Activated naive CD8-positive, alpha-beta T cell treated with anti-CD3 and anti-CD28 coated beads for 36 hours (primary cell): ENCODE measurements at regions not wholly inside any gene's neighbourhood (a gene's known extent, or its start where the extent isn't known, plus 50 kb on each side); places are given as distances from the start of the nearest gene placed in this dataset.

Experiments used
- DNase-seq: peaks from one replicate; pipeline ENCODE4 v3.0.0; 2021
- H3K27ac Mint-ChIP-seq: one replicate; pipeline ENCODE4 v1.8.0; 2022; ENCODE audit warnings: mild to moderate bottlenecking, moderate library complexity, mixed read lengths
- H3K27me3 Mint-ChIP-seq: one replicate; pipeline ENCODE4 v1.8.0; 2022; ENCODE audit warnings: mild to moderate bottlenecking, mixed read lengths
- H3K36me3 Mint-ChIP-seq: one replicate; pipeline ENCODE4 v1.8.0; 2021; ENCODE audit warnings: mild to moderate bottlenecking, mixed read lengths
- H3K4me1 Mint-ChIP-seq: one replicate; pipeline ENCODE4 v1.8.0; 2021; ENCODE audit warnings: mixed read lengths
- H3K4me3 Mint-ChIP-seq: one replicate; pipeline ENCODE4 v1.8.0; 2022; ENCODE audit warnings: mild to moderate bottlenecking, moderate library complexity, mixed read lengths
- H3K9me3 Mint-ChIP-seq: one replicate; pipeline ENCODE4 v1.8.0; 2022; ENCODE audit warnings: mixed read lengths

DNA sequence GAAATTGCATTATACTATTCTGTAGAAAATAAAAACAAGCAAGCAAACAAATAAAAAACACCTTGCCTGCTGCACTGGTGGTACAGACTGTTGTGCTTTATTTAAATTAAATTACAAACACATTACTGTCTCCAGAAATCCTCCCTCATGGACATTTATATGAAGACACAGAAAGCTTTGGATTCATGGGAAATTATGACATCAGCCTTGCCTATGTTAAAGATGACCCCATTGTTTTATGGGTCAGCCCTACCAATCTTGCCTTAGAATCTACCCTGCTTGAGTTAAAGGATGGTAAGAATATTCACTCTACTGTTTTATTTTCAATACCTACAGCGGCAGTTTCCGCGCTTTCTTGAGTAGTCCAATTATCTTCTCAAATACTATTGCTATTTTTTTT, 1379.9 kb downstream of the TECRL start:
- Mint-ChIP-seq H3K27ac (no peak overlapping the region), H3K4me1 (no peaks in the 10 kb centered on the region), H3K27me3 (no peaks in the 10 kb centered on the region), H3K4me3 (no peak overlapping the region), H3K9me3 (peaks cover 2% of the 10 kb centered on the region), H3K36me3 (no peaks in the 10 kb centered on the region)
- DNase-seq = no peak

DNA sequence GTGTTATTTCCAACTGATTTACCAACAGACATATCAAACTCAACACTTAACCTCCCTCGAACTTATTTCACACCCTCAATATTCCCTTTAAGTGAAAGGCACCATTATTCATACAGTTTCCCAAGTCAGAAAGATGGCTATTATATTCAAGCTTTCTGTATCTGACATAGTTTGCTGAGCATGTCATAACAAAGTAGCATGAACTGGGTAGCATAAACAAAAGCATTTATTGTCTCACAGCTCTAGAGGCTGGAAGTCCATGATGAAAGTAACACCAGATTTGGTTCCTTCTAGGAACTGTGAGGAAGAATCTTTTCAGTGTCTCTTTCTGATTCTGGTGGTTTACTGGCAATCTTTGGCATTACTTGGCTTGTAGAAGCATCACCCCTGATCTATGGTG, 1388.6 kb downstream of the TECRL start:
- H3K9me3 Mint-ChIP-seq = peaks cover 2% of the 10 kb centered on the region
- no peaks in the 10 kb centered on the region for H3K36me3 Mint-ChIP-seq
- H3K4me1 Mint-ChIP-seq = no peaks in the 10 kb centered on the region
- H3K4me3 Mint-ChIP-seq = no peak overlapping the region
- H3K27ac Mint-ChIP-seq = no peak overlapping the region
- no peak for DNase-seq
- no peaks in the 10 kb centered on the region for H3K27me3 Mint-ChIP-seq

DNA sequence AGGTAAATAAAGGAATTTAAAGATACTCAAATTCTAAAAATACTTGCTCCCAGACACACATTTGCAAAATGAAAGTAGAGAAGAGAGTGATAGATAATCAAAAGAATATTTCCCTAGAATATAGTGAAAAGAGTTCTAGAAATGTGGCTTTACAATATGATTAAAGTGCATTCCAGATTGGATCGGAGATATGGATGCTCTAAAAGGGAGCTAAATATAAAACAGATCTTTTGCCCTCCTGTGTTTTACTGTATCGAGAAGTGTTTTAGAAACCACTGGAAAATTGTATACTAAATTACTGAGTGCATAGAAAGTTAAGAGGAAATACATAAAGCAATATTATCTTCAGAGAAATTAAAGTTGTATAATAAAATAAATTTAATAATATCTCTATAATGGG, 1392.0 kb downstream of the TECRL start:
- no peaks in the 10 kb centered on the region for H3K27me3 Mint-ChIP-seq
- peaks cover 4% of the 10 kb centered on the region for H3K9me3 Mint-ChIP-seq
- no peak overlapping the region for H3K4me3 Mint-ChIP-seq
- H3K27ac Mint-ChIP-seq = no peak overlapping the region
- no peak for DNase-seq
- H3K4me1 Mint-ChIP-seq = no peaks in the 10 kb centered on the region
- no peaks in the 10 kb centered on the region for H3K36me3 Mint-ChIP-seq

DNA sequence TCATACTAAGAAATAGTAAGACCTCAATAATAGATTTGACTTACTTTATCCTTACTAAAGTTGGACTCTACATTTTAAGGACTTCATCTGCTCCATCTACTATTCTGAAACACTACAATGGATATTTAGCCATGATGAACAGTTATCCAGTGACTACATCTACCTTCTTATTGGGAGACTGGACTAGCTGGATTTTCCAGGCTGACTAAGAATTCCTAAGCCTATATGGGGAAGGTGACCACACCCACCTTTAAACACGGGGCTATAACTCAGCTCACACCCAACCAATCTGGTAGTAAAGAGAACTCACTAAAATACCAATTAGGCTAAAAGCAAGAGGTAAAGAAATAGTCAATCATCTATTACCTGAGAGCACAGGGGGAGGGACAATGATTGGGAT, 1438.4 kb downstream of the TECRL start:
- peaks cover 10% of the 10 kb centered on the region for H3K9me3 Mint-ChIP-seq

DNA sequence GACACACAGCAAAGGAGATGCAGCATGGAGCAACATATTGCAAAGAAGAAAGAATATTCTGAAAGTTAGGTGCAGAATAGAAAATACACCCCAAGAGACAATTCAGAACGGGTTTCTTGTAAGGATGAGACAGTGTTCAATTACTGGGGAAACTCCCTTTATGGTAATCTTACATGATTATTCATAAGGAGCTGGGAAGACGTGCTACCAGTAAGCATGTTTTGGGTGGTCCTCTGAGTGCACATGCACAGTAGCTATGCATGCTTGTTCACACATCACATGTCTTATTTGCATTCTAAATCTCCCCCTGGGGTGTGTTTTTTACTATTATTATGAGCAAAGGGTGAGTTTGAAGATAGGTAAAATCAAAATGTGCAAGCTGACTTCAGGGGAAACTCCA, 1448.8 kb downstream of the TECRL start:
- no peaks in the 10 kb centered on the region for H3K4me1 Mint-ChIP-seq
- no peak for DNase-seq
- no peak overlapping the region for H3K4me3 Mint-ChIP-seq
- H3K27me3 Mint-ChIP-seq = no peaks in the 10 kb centered on the region
- peaks cover 9% of the 10 kb centered on the region for H3K9me3 Mint-ChIP-seq
- no peak overlapping the region for H3K27ac Mint-ChIP-seq
- no peaks in the 10 kb centered on the region for H3K36me3 Mint-ChIP-seq

More for the DNA sequence above, 1438.4 kb downstream of the TECRL start:
- Mint-ChIP-seq H3K4me3 (no peak overlapping the region), H3K27ac (no peak overlapping the region), H3K4me1 (no peaks in the 10 kb centered on the region), H3K36me3 (no peaks in the 10 kb centered on the region), H3K27me3 (no peaks in the 10 kb centered on the region)
- DNase-seq = no peak

DNA sequence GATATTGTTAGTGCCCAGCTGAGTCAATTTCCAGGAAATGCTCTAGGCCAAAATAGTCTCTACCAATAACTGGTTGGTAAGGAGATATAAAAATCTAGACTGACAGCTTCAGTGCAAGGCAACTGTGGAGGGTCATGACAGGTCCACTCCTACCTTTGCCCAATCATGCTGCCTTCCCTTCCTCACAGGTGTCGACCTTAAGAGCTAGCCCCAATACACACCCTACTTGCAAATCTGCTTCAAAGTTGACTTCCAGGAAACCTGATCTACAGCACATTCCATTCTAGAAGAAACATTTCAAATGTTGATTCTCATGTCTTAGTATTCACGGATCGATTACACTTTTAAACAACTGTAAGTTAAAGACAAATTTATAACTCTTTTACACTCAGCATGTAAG, 1455.5 kb downstream of the TECRL start:
- Mint-ChIP-seq H3K4me3 (no peak overlapping the region), H3K27ac (no peak overlapping the region), H3K9me3 (peaks cover 10% of the 10 kb centered on the region), H3K4me1 (no peaks in the 10 kb centered on the region), H3K36me3 (no peaks in the 10 kb centered on the region), H3K27me3 (no peaks in the 10 kb centered on the region)
- DNase-seq = no peak

DNA sequence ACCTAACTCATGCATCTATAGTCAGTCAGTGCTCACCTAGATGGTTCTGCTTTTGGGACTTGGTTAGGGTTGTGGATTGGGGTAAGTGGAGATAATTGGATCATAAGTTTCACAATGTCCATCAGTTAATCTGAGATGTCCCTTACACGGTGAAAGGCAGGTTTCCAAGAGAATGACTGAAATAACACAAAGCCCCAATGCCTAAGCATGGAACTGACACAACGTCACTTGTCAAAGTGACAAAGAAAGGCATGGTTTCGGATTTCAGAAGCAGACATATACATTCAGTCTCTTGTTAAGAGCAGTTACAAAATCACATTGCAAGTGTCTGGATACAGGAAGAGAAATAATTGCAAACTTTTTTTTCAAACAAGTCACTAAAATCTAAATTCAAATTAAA, 1456.9 kb downstream of the TECRL start:
- H3K4me3 Mint-ChIP-seq = no peak overlapping the region
- H3K9me3 Mint-ChIP-seq = peaks cover 10% of the 10 kb centered on the region
- no peak for DNase-seq
- no peaks in the 10 kb centered on the region for H3K27me3 Mint-ChIP-seq
- H3K36me3 Mint-ChIP-seq = no peaks in the 10 kb centered on the region
- H3K4me1 Mint-ChIP-seq = no peaks in the 10 kb centered on the region
- no peak overlapping the region for H3K27ac Mint-ChIP-seq

DNA sequence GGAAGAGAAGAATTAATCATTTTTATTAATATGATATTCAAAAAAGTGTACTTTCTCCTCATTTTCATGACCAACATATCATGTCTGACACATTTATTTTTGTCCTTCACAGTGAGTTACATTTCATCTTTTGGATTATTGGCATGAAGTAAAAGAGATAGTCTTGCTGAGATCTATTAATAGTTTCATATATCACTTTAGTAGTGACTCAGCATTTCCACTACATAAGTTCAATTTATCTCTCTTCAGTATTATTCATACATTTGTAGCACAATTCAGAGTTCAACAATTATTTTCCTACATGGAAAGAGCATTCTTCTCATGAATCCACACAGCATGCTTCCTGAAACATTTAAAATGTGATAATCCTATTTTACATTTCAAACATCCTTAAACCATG, 1461.1 kb downstream of the TECRL start:
- H3K36me3 Mint-ChIP-seq = no peaks in the 10 kb centered on the region
- no peak overlapping the region for H3K4me3 Mint-ChIP-seq
- peaks cover 12% of the 10 kb centered on the region for H3K9me3 Mint-ChIP-seq
- H3K27me3 Mint-ChIP-seq = no peaks in the 10 kb centered on the region
- H3K4me1 Mint-ChIP-seq = no peaks in the 10 kb centered on the region
- DNase-seq = no peak
- H3K27ac Mint-ChIP-seq = no peak overlapping the region

DNA sequence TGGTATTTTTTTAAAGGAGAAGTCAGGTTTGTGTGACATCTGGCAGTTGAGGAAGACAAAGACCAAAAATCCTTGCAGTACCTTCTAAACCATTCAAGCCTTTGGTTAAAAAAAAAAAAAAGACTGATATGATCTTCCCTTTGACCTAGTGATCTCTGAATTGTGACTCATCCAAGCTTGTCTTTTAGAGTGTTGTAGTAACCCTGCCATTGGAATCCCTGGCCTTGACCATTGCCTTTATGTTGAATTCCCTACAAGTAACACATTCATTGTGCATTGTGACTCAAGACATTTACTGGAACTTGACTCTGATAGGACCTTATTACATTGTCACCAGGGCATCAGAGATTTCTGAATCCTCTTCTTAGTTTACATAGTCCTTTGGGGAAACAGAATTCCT, 1469.0 kb downstream of the TECRL start:
- Mint-ChIP-seq H3K4me3 (no peak overlapping the region), H3K27ac (no peak overlapping the region), H3K4me1 (no peaks in the 10 kb centered on the region), H3K36me3 (no peaks in the 10 kb centered on the region), H3K9me3 (peaks cover 23% of the 10 kb centered on the region), H3K27me3 (no peaks in the 10 kb centered on the region)
- DNase-seq = no peak

DNA sequence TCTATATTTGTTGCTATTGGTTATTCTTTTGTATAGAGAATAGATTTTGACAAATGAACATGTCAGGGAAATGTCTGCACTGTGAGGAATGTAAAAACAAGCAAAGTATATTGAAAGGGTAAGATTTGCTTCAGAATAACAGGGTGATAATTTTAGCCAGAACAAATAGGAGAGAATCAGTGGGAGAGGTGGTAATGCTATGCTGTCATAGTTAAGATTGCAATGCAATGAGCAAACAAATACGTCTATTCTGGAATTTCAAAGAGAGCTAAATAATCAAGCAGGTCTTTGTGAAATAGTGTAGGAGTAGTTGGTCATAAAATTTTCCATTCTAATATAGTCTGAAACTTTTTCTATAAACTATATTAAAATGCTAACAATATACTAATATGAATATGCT, 1478.4 kb downstream of the TECRL start:
- Mint-ChIP-seq H3K36me3 (no peaks in the 10 kb centered on the region), H3K27me3 (no peaks in the 10 kb centered on the region), H3K9me3 (peaks cover 8% of the 10 kb centered on the region), H3K4me1 (no peaks in the 10 kb centered on the region), H3K27ac (no peak overlapping the region), H3K4me3 (no peak overlapping the region)
- DNase-seq = no peak

DNA sequence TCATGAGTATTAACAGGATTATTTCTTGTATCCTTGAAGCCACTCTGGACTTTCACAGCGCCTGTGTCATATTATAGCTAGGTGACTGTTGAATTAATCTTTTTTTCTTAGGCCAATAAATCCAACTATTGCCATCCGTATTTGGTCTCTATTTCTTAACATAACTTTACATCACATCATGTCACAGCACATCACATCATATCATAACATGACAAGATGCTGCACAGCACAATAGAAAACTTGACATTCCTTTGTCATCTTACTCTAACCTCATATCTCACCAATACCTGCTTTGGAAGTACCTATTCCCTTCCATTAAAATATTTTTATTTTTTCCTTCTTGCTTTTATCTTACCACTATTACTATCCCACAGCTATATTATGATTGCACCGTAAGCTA, 1480.8 kb downstream of the TECRL start:
- no peaks in the 10 kb centered on the region for H3K36me3 Mint-ChIP-seq
- no peak for DNase-seq
- peaks cover 10% of the 10 kb centered on the region for H3K9me3 Mint-ChIP-seq
- H3K27ac Mint-ChIP-seq = no peak overlapping the region
- H3K4me3 Mint-ChIP-seq = no peak overlapping the region
- H3K4me1 Mint-ChIP-seq = no peaks in the 10 kb centered on the region
- H3K27me3 Mint-ChIP-seq = no peaks in the 10 kb centered on the region

DNA sequence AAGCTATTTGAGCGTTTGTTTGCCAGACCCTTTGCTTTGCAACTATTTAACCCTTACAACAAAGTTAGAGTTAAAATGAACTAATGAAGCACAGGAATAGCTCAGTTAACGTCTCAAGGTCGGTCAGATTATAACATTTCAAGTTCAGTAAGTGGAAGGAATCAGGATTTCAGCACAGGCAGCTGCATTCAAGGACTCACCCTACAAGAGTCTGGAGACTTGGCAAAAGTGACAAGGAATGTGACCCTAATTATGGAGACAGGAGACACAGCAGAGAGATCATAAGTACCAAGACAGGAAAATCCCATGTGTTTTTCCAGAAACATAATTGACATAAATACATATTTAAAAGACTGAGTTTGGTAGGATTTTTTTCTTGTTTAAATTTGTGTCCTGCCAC, 1481.7 kb downstream of the TECRL start:
- no peaks in the 10 kb centered on the region for H3K36me3 Mint-ChIP-seq
- H3K9me3 Mint-ChIP-seq = peaks cover 10% of the 10 kb centered on the region
- no peaks in the 10 kb centered on the region for H3K4me1 Mint-ChIP-seq

DNA sequence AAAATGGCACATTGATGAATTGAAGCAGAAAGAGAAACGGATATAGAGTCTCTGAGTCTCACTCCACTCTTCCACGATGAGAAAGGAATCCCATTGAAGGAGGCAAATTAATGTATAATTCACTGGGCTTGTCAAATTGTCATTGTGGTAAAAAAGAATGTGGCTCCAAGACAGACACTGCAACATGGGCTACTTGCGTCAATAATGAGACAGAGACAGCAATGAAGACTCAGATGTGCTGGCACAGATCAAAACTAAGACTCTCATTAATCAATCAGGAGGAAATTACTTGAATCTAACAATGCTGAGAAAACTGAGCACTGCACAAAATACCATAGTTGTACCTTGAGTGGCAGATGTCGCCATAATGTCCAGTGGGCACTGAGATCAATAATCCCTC, 1485.5 kb downstream of the TECRL start:
- Mint-ChIP-seq H3K9me3 (peaks cover 7% of the 10 kb centered on the region), H3K36me3 (no peaks in the 10 kb centered on the region), H3K4me1 (no peaks in the 10 kb centered on the region), H3K27me3 (no peaks in the 10 kb centered on the region), H3K27ac (no peak overlapping the region), H3K4me3 (no peak overlapping the region)
- DNase-seq = no peak

More for the DNA sequence above, 1481.7 kb downstream of the TECRL start:
- DNase-seq = no peak
- Mint-ChIP-seq H3K27ac (no peak overlapping the region), H3K27me3 (no peaks in the 10 kb centered on the region), H3K4me3 (no peak overlapping the region)

DNA sequence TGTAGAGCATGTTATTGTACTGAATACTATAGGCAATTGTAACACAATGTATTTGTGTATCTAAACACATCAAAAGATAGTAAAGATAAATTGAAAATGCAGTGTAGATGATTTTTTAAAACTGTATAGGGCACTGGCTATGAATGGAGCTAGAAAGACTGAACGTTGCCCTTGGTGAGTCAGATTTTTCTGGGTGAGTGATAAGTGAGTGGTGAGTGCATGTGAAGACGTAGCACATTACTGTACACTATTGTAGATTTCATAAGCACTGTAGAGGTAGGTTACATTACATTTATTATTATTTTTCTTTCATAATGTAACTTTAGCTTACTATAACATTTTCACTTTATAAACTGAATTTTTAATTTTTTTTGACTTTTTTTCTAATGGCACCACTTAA, 1491.6 kb downstream of the TECRL start:
- no peaks in the 10 kb centered on the region for H3K4me1 Mint-ChIP-seq
- H3K4me3 Mint-ChIP-seq = no peak overlapping the region
- H3K27me3 Mint-ChIP-seq = no peaks in the 10 kb centered on the region
- no peaks in the 10 kb centered on the region for H3K36me3 Mint-ChIP-seq
- H3K27ac Mint-ChIP-seq = no peak overlapping the region
- peaks cover 1% of the 10 kb centered on the region for H3K9me3 Mint-ChIP-seq
- no peak for DNase-seq

DNA sequence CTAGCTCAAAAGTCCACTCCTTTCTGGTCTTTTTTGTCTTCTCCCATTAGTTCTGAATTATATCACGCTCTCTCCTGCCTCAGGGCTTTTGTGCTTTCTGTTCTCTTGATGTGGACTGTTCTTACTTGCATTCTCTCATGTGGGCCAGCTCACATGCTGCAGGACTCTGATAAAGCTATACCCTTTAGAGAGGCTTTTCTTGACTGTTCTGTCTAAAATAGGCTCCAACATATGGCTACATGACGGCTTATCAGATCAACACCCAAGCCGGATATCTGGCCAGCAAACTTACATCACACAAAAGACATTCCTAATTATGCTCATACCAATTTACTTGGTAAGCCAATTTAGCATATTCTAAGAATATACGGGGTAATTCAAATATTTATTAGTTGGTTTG, 1494.5 kb downstream of the TECRL start:
- Mint-ChIP-seq H3K9me3 (peaks cover 4% of the 10 kb centered on the region), H3K4me3 (no peak overlapping the region), H3K4me1 (no peaks in the 10 kb centered on the region), H3K36me3 (no peaks in the 10 kb centered on the region), H3K27me3 (no peaks in the 10 kb centered on the region), H3K27ac (no peak overlapping the region)
- DNase-seq = no peak

DNA sequence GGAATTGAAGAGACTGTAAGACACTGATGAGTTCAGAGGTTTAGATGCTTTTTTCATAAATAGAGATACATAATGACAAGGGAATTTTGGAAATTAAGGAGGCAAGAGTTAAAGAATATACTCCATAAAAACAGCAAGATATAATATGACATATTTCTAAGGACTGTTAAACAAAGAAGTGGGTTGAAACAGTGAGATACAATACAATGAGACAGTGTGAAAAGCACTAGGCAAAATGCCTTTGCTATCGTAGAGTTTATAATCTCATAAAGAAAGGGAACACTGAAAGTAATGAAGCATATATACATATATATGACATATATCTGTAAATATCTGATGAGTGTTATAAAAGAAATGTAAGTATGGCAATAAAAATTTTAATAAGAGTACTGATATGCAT, 1496.2 kb downstream of the TECRL start:
- Mint-ChIP-seq H3K27ac (no peak overlapping the region), H3K4me3 (no peak overlapping the region), H3K36me3 (no peaks in the 10 kb centered on the region), H3K27me3 (no peaks in the 10 kb centered on the region), H3K4me1 (no peaks in the 10 kb centered on the region), H3K9me3 (peaks cover 4% of the 10 kb centered on the region)
- DNase-seq = no peak

DNA sequence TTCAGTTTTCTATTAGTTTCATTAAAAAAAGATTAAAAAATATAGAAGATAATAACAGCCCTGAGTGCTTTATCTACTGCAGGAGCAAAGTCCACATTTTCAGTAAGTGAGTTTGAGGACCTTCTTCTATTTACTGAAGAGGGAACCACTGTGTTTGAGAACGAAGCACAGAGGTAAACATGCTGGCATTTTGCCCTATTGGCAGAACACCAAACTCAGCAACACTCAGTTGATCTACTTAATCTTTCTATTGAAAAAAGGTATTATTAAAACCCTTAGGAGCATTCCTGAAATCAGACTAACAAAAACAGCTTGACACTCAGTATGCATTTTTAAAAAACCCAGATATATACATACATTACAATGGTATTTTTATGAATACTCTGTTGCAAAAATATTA, 1496.7 kb downstream of the TECRL start:
- Mint-ChIP-seq H3K27ac (no peak overlapping the region), H3K4me3 (no peak overlapping the region), H3K9me3 (peaks cover 4% of the 10 kb centered on the region), H3K4me1 (no peaks in the 10 kb centered on the region), H3K36me3 (no peaks in the 10 kb centered on the region), H3K27me3 (no peaks in the 10 kb centered on the region)
- no peak for DNase-seq
